ENCODE measurements at regions not wholly inside any gene's neighbourhood (a gene's known extent, or its start where the extent isn't known, plus 50 kb on each side); places are given as distances from the start of the nearest gene placed in this dataset.

DNA sequence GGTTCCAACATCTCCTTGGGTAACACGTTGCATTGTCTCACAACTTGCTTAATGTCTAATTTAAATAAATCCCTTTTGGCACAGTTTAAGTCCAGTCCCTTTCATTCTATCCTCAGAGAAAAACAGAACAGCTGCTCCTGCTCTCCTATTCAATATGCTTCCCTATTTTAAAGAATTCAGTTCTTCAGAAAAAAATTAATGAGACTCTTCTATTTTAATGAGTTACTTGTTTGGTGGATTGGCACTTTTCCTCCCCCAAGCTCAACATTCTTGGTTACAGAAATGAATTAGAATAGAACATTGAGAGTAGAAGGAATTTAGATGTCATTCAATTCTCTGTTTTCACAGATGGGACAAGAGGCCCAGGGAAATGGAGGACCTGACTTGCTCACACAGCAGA, 116.9 kb upstream of the ATP8B1 start:
- POLR2A ChIA-PET, result no interaction called here
- TF ChIP-seq SIN3A (IDR thresholded peaks at IDR 0.05; ENCODE audit: borderline replicate concordance, insufficient read depth, low read depth, low read length) (no peak), POLR2AphosphoS5 (IDR thresholded peaks at IDR 0.05; ENCODE audit: low read depth, low read length) (no peak), TCF7L2 (IDR thresholded peaks at IDR 0.05; ENCODE audit: low read depth, low read length) (no peak)
- TF ChIP-seq, protein P1, sequence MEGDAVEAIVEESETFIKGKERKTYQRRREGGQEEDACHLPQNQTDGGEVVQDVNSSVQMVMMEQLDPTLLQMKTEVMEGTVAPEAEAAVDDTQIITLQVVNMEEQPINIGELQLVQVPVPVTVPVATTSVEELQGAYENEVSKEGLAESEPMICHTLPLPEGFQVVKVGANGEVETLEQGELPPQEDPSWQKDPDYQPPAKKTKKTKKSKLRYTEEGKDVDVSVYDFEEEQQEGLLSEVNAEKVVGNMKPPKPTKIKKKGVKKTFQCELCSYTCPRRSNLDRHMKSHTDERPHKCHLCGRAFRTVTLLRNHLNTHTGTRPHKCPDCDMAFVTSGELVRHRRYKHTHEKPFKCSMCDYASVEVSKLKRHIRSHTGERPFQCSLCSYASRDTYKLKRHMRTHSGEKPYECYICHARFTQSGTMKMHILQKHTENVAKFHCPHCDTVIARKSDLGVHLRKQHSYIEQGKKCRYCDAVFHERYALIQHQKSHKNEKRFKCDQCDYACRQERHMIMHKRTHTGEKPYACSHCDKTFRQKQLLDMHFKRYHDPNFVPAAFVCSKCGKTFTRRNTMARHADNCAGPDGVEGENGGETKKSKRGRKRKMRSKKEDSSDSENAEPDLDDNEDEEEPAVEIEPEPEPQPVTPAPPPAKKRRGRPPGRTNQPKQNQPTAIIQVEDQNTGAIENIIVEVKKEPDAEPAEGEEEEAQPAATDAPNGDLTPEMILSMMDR (IDR thresholded peaks at IDR 0.05), result no peak
- TF ChIP-seq, protein P2, sequence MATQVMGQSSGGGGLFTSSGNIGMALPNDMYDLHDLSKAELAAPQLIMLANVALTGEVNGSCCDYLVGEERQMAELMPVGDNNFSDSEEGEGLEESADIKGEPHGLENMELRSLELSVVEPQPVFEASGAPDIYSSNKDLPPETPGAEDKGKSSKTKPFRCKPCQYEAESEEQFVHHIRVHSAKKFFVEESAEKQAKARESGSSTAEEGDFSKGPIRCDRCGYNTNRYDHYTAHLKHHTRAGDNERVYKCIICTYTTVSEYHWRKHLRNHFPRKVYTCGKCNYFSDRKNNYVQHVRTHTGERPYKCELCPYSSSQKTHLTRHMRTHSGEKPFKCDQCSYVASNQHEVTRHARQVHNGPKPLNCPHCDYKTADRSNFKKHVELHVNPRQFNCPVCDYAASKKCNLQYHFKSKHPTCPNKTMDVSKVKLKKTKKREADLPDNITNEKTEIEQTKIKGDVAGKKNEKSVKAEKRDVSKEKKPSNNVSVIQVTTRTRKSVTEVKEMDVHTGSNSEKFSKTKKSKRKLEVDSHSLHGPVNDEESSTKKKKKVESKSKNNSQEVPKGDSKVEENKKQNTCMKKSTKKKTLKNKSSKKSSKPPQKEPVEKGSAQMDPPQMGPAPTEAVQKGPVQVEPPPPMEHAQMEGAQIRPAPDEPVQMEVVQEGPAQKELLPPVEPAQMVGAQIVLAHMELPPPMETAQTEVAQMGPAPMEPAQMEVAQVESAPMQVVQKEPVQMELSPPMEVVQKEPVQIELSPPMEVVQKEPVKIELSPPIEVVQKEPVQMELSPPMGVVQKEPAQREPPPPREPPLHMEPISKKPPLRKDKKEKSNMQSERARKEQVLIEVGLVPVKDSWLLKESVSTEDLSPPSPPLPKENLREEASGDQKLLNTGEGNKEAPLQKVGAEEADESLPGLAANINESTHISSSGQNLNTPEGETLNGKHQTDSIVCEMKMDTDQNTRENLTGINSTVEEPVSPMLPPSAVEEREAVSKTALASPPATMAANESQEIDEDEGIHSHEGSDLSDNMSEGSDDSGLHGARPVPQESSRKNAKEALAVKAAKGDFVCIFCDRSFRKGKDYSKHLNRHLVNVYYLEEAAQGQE (IDR thresholded peaks at IDR 0.05; ENCODE audit: insufficient read depth in 1 of 2, low read depth in 2 of 2, low read length in 1 of 2), result no peak
- Histone ChIP-seq H3K4me3 (ENCODE audit: low read depth in 2 of 2, low read length in 2 of 2) (no peak overlapping the region), H3K9me3 (ENCODE audit: control insufficient read depth, insufficient read depth, low read depth, low read length) (no peaks in the 10 kb centered on the region), H3K27ac (ENCODE audit: low read length) (no peak overlapping the region), H3K4me1 (ENCODE audit: control insufficient read depth, insufficient read depth, low read length) (no peaks in the 10 kb centered on the region), H3K36me3 (ENCODE audit: control insufficient read depth, insufficient read depth, low read length) (no peaks in the 10 kb centered on the region), H3K27me3 (ENCODE audit: control insufficient read depth, insufficient read depth, low read length) (no peaks in the 10 kb centered on the region)
- DNase-seq (ENCODE audit: low read depth, low spot score) (no peak), ATAC-seq (no peak)
- in situ Hi-C loops (cut with HindIII; ENCODE audit: low pct_unique_long_range_greater_than_20kb, low sequenced_read_pairs) (no loop called here), intact Hi-C loops (cut with micrococcal nuclease; ENCODE audit: unreplicated experiment) (no loop called here)
- no TSS peak for BruUV-seq (replicated peaks)
- CTCF ChIA-PET, result no interaction called here

DNA sequence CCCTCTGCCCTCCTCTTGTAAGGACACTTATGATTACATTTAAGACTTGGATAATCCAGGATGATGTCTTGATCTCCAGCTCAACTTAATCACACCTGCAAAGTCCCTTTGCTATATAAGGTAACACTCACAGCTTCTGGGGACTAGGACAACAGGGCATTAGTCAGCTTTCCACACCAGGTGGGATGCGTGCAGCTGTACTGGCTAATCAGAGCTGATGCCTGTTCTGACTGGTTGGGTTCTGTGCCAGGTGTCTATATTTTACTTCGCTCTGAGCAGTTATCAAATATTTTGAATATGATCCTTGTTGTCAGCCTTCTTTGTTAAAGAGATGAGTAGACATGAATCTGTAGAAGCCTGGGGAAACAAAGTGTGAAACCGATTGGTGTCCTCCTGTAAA, 115.5 kb upstream of the ATP8B1 start:
- H3K9me3 ChIP-seq (ENCODE audit: control insufficient read depth, insufficient read depth, low read depth, low read length), result no peaks in the 10 kb centered on the region
- H3K27me3 ChIP-seq (ENCODE audit: control insufficient read depth, insufficient read depth, low read length), result no peaks in the 10 kb centered on the region
- POLR2A ChIA-PET, result no interaction called here
- H3K4me1 ChIP-seq (ENCODE audit: control insufficient read depth, insufficient read depth, low read length), result no peaks in the 10 kb centered on the region
- no peak overlapping the region for H3K4me3 ChIP-seq (ENCODE audit: low read depth in 2 of 2, low read length in 2 of 2)
- no peak for TF ChIP-seq TCF7L2 (IDR thresholded peaks at IDR 0.05; ENCODE audit: low read depth, low read length)
- TF ChIP-seq, protein P1 (IDR thresholded peaks at IDR 0.05), result no peak
- TF ChIP-seq POLR2AphosphoS5 (IDR thresholded peaks at IDR 0.05; ENCODE audit: low read depth, low read length), result no peak
- TF ChIP-seq, protein P2 (IDR thresholded peaks at IDR 0.05; ENCODE audit: insufficient read depth in 1 of 2, low read depth in 2 of 2, low read length in 1 of 2), result no peak
- TF ChIP-seq SIN3A (IDR thresholded peaks at IDR 0.05; ENCODE audit: borderline replicate concordance, insufficient read depth, low read depth, low read length), result no peak
- DNase-seq (ENCODE audit: low read depth, low spot score) (no peak), ATAC-seq (no peak)
- BruUV-seq (replicated peaks), result no TSS peak
- H3K27ac ChIP-seq (ENCODE audit: low read length), result no peak overlapping the region
- CTCF ChIA-PET, result no interaction called here
- in situ Hi-C loops (cut with HindIII; ENCODE audit: low pct_unique_long_range_greater_than_20kb, low sequenced_read_pairs) (no loop called here), intact Hi-C loops (cut with micrococcal nuclease; ENCODE audit: unreplicated experiment) (no loop called here)
- no peaks in the 10 kb centered on the region for H3K36me3 ChIP-seq (ENCODE audit: control insufficient read depth, insufficient read depth, low read length)

Measured in Panc1 (cell line).